OCI-LY7 (cell line): ENCODE measurements at regions not wholly inside any gene's neighbourhood (a gene's known extent, or its start where the extent isn't known, plus 50 kb on each side); places are given as distances from the start of the nearest gene placed in this dataset.

Source experiments
- BruUV-seq: library from RNA; stranded (reverse); fragments of 400-500 nt; replicated peaks from 2 replicates; lab custom pipeline; 2021; lab: Mats Ljungman, UMichigan
- CTCF ChIA-PET: fragments of 300-600 bp; sonication (Branson Sonifier 250); formaldehyde crosslinking; loops from one replicate; lab custom pipeline; 2022; ENCODE audit warnings: antibody characterized with exemption; ENCODE audit not compliant: unreplicated experiment; lab: Charles Lee
- POLR2A ChIA-PET: fragments of 300-600 bp; sonication (Branson Sonifier 250); formaldehyde crosslinking; loops from one replicate; lab custom pipeline; 2022; ENCODE audit warnings: antibody characterized with exemption; lab: Charles Lee
- DNase-seq: peaks from one replicate; pipeline ENCODE4 v3.0.0-alpha.2; 2015; ENCODE audit warnings: low spot score
- H2AFZ ChIP-seq: fragments of 200-600 bp; sonication (generic), shearing (Covaris generic); 2 replicates; pipeline ENCODE4 v1.6.1; 2014; ENCODE audit warnings: mild to moderate bottlenecking, antibody characterized with exemption, low read length, moderate library complexity
- H3K27ac ChIP-seq: fragments of 200-600 bp; sonication (generic); 2 replicates; pipeline ENCODE4 v1.5.1; 2014; ENCODE audit warnings: mixed run types, low read depth, mild to moderate bottlenecking, moderate library complexity, low read length, inconsistent platforms; ENCODE audit not compliant: poor library complexity, severe bottlenecking
- H3K36me3 ChIP-seq: fragments of 200-600 bp; sonication (generic); 2 replicates; pipeline ENCODE4 v1.6.1; 2014; ENCODE audit warnings: mild to moderate bottlenecking, antibody characterized with exemption, low read length, moderate library complexity, mixed read lengths; ENCODE audit not compliant: insufficient read depth
- H3K4me1 ChIP-seq: fragments of 200-600 bp; sonication (generic); 2 replicates; pipeline ENCODE4 v1.5.1; 2014; ENCODE audit warnings: mild to moderate bottlenecking, low read length; ENCODE audit not compliant: insufficient read depth, poor library complexity, severe bottlenecking
- H3K4me2 ChIP-seq: fragments of 200-600 bp; sonication (generic); 2 replicates; pipeline ENCODE4 v1.6.1; 2014; ENCODE audit warnings: mild to moderate bottlenecking, low read length
- H3K4me3 ChIP-seq: fragments of 200-600 bp; sonication (generic); 2 replicates; pipeline ENCODE4 v1.5.1; 2014; ENCODE audit warnings: mild to moderate bottlenecking, low read depth, low read length; ENCODE audit not compliant: poor library complexity, severe bottlenecking
- H3K79me2 ChIP-seq: fragments of 200-600 bp; sonication (generic); 2 replicates; pipeline ENCODE4 v1.6.1; 2016; ENCODE audit warnings: low read depth, mild to moderate bottlenecking, low read length, moderate library complexity, mixed read lengths; ENCODE audit not compliant: insufficient read depth
- H3K9me2 ChIP-seq: fragments of 200-600 bp; sonication (generic); 2 replicates; pipeline ENCODE4 v1.6.1; 2016; ENCODE audit warnings: mild to moderate bottlenecking, low read length, mixed read lengths; ENCODE audit not compliant: insufficient read depth
- H3K9me3 ChIP-seq: fragments of 200-600 bp; sonication (generic); 2 replicates; pipeline ENCODE4 v1.6.1; 2014; ENCODE audit warnings: mild to moderate bottlenecking, mixed run types, low read length, mixed read lengths
- H4K20me1 ChIP-seq: fragments of 200-600 bp; sonication (generic); 2 replicates; pipeline ENCODE4 v1.6.1; 2014; ENCODE audit warnings: mild to moderate bottlenecking, antibody characterized with exemption, low read length, moderate library complexity, mixed read lengths; ENCODE audit not compliant: insufficient read depth
- EZH2phosphoT487 ChIP-seq: fragments of 200-600 bp; sonication (generic); IDR thresholded peaks from 2 replicates; pipeline ENCODE4 v1.6.1; 2018; ENCODE audit warnings: low read depth, borderline replicate concordance, mild to moderate bottlenecking, mixed run types, antibody characterized with exemption, low read length, moderate library complexity, mixed read lengths
- intact Hi-C: fragments of 100-400 bp; cut with micrococcal nuclease; formaldehyde crosslinking; loops from one replicate; pipeline ENCODE4 v1.10.0; 2022; ENCODE audit not compliant: unreplicated experiment
- TF ChIP-seq, protein P1 (sequence below): fragments of 200-600 bp; sonication (generic); conservative IDR thresholded peaks from 2 replicates; pipeline ENCODE4 v1.5.1; 2014; ENCODE audit warnings: mild to moderate bottlenecking, antibody characterized with exemption, low read length, moderate library complexity, mixed read lengths

DNA sequence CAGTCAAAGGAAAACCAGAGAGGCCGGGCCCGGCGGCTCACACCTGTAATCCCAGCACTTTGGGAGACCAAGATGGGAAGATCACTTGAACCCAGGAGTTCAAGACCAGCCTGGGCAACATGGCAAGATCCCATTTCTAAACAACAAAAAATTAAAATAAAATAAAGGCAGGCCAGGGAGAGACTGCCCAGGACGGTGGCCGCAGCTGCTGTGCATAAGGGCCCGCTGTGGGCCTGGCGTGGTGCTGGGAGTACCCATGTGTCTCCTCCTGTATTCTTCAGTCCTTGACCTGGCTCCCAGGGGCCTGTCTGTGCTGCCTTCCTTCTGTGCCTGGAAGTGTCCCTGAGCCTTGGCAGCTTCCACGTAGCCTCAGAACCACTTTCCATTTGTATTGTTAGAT, 56.8 kb upstream of the CNOT6 start:
- no peaks in the 10 kb centered on the region for H3K9me3 ChIP-seq
- DNase-seq: no peak
- no peaks in the 10 kb centered on the region for H3K4me1 ChIP-seq
- no TSS peak for BruUV-seq
- no peaks in the 10 kb centered on the region for H4K20me1 ChIP-seq
- TF ChIP-seq EZH2phosphoT487: no peak
- TF ChIP-seq, protein P1, sequence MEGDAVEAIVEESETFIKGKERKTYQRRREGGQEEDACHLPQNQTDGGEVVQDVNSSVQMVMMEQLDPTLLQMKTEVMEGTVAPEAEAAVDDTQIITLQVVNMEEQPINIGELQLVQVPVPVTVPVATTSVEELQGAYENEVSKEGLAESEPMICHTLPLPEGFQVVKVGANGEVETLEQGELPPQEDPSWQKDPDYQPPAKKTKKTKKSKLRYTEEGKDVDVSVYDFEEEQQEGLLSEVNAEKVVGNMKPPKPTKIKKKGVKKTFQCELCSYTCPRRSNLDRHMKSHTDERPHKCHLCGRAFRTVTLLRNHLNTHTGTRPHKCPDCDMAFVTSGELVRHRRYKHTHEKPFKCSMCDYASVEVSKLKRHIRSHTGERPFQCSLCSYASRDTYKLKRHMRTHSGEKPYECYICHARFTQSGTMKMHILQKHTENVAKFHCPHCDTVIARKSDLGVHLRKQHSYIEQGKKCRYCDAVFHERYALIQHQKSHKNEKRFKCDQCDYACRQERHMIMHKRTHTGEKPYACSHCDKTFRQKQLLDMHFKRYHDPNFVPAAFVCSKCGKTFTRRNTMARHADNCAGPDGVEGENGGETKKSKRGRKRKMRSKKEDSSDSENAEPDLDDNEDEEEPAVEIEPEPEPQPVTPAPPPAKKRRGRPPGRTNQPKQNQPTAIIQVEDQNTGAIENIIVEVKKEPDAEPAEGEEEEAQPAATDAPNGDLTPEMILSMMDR: no peak
- ChIA-PET CTCF (no interaction called here), POLR2A (no interaction called here)
- intact Hi-C loops: no loop called here
- H3K79me2 ChIP-seq: no peaks in the 10 kb centered on the region
- H3K4me3 ChIP-seq: no peak overlapping the region
- H3K27ac ChIP-seq: no peak overlapping the region
- no peaks in the 10 kb centered on the region for H3K36me3 ChIP-seq
- H3K9me2 ChIP-seq: no peaks in the 10 kb centered on the region
- H3K4me2 ChIP-seq: no peak overlapping the region
- H2AFZ ChIP-seq: no peak overlapping the region

DNA sequence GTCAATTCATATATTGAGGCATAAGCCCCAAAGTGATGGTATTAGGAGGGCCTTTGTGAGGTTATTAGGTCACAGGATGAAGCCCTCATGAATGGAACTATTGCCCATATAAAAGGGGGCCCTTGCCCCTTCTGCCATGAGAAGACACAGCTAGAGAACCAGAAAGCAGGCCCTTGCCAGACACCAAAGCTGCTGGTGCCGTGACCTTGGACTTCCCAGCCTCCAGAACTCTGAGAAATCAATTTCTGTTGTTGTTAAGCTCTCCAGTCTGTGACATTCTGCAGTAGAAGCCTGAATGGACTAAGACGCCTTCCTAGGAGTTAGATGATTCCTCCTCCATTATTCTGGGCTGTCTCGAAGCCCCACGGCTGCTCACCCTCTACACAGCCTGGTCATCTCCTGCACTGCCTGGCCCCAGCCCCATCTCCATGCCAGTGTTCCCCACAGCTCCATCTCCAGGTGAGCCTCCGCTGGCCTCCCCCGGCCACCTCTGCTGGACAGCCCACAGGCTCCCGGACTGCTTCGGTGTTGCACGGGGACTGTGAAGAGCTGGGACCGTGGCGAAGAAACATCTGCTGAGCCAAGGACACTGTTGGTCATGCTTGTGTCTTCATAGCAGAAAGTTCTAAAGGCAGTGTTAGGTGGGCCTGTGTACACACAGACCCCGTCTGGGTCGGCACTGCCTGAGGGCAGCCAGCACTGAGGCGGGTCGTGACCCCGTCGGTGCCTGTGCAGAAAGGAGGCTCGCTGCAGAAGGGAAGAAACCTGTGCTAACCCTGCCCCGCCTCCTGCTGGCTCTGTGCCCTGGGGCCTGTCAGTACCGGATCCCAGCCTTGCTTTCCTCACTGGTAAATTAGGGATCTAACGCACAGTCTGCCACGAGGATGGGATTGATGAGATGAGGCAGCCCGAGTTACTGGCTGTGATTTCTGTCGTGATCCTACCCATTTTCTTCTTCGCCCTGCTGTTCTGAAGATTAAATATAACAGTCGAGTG, 55.1 kb upstream of the CNOT6 start:
- Histone ChIP-seq H3K27ac (no peak overlapping the region), H4K20me1 (no peaks in the 10 kb centered on the region), H3K9me2 (no peaks in the 10 kb centered on the region), H3K36me3 (no peaks in the 10 kb centered on the region), H2AFZ (no peak overlapping the region), H3K79me2 (no peaks in the 10 kb centered on the region), H3K4me1 (no peaks in the 10 kb centered on the region), H3K4me2 (no peak overlapping the region), H3K9me3 (no peaks in the 10 kb centered on the region), H3K4me3 (no peak overlapping the region)
- ChIA-PET POLR2A (no interaction called here), CTCF (no interaction called here)
- BruUV-seq: no TSS peak
- intact Hi-C loops: no loop called here
- TF ChIP-seq, protein P1: no peak
- no peak for TF ChIP-seq EZH2phosphoT487
- DNase-seq: no peak
